GM12874 (cell line): ENCODE measurements at regions not wholly inside any gene's neighbourhood (a gene's known extent, or its start where the extent isn't known, plus 50 kb on each side); places are given as distances from the start of the nearest gene placed in this dataset.

ENCODE experiments used
- CTCF ChIP-seq: IDR thresholded peaks from 2 replicates; pipeline ENCODE4 v1.5.1; 2011; ENCODE audit warnings: low read depth, mild to moderate bottlenecking, control low read depth, low read length, moderate library complexity; ENCODE audit not compliant: insufficient read depth

- no peak for TF ChIP-seq CTCF
These were observed 233.8 kb upstream of the SHH start for GRCh38 chr7:156046031-156046560.

- TF ChIP-seq CTCF = no peak
These were observed 231.3 kb upstream of the SHH start for GRCh38 chr7:156043416-156044178.

- TF ChIP-seq CTCF = no peak
These were observed 229.1 kb upstream of the SHH start for GRCh38 chr7:156041398-156041797.

GRCh38 chr7:156039971-156040677 lies 227.9 kb upstream of the SHH start:
- no peak for TF ChIP-seq CTCF

GRCh38 chr7:156039194-156039593 lies 226.9 kb upstream of the SHH start:
- no peak for TF ChIP-seq CTCF

GRCh38 chr7:156038345-156038744 lies 226.1 kb upstream of the SHH start:
- TF ChIP-seq CTCF = no peak

GRCh38 chr7:156036153-156036552 lies 223.9 kb upstream of the SHH start:
- no peak for TF ChIP-seq CTCF
